GM18511 (cell line): ENCODE measurements at regions not wholly inside any gene's neighbourhood (a gene's known extent, or its start where the extent isn't known, plus 50 kb on each side); places are given as distances from the start of the nearest gene placed in this dataset.
"Not testable (repeated sequence)": the region's sequence is repeated elsewhere in the genome, so short reads cannot be mapped to it uniquely, and the experiment has no call there.

ENCODE experiments used
- ATAC-seq: cut with Tn5 transposase; IDR thresholded peaks from one replicate; pipeline ENCODE4 v1.9.1; 2021; ENCODE audit warnings: mild to moderate bottlenecking, moderate library complexity; ENCODE audit not compliant: unreplicated experiment

DNA sequence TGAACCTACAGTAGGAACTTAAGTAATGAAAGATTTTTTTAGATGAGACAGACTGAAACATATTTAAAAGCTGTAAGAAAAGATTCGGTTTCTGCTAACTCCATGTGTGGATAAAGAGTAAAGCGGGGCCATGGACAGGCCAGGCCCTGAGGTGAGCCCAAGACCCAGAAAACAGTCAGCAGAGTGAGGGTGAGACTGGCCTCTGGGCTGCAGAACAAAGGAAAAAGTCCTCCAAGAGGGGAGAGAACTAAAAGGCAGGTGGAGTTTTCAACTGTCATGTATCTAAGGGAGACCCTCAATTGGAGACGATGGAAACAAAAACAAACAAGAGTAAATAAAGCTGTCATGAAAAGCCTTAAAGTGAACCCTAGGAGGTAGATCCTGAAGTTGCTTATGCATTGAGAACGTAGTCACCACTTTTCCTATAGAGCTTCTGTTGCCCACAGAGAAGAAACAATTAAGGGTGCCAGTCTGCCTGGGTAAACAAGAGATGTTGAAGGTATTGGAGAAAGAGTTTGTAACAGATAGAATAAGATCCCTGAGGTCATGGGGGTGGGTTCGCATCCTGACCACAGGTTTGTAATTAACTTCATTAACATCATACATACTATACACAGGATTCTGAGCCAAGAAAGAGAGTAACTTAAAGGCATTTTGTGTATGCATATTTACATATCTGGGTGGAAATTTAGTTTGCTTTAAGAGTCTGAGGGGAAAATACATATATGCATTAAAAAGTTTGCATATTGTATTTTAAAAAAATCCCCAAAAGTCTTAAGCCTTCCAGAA lies 268.7 kb upstream of the PDE3A start:
- no peak for ATAC-seq

DNA sequence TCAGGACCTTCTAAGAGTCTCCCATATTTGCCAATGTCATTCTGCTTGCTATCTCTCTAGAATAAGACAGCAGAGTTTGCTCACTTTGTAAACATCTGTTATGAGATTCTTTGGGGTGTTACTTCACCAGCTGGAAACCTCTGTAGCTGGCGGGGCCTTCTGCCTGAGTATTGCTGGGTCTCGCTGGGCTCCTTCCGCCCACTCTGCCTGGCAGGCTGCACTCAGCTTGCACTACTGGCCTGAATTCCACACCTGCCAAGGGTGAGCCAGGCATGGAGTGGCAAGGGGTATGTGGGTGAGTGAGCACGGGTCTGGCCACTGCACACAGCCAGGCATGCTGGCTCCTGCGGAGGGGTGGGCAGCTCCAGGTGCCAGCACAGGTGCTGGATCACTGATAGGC lies 267.3 kb upstream of the PDE3A start:
- ATAC-seq, result no peak

DNA sequence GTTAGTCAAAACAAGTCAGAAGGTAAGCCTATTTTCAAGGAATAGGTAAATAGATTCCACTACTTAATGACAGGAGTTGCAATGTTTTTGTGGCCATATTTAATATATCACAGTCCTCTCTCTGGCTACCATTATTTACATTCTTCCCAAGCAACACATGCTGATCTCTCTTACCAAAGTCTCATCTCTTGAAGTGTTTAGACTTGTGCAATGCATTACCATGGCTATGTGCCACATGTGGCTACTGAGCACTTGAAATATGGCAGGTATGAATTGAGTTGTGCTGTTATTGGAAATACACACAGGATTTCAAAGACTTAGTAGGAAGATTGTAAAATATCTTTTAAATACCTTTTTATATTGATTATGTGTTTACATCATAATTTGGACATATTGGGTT lies 262.4 kb upstream of the PDE3A start:
- ATAC-seq, result no peak

DNA sequence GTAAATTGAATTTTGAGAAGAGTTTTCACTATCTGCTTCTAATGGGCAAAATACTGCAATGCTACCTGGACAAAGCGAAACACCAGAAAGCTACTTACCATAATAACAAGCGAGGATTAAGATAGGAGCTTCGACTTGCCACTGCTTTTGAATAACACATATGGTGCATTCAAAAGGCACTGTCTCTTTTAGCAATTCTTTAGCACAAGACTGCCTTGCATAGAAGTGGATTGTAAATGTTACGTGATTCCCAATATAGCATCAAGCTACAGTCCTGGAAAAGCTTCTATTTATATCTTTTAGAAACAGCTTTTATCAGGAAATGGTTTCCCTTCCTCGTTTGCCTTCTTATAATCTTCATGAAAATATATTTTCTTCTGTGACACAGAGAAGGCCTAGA lies 258.7 kb upstream of the PDE3A start:
- ATAC-seq, result no peak

DNA sequence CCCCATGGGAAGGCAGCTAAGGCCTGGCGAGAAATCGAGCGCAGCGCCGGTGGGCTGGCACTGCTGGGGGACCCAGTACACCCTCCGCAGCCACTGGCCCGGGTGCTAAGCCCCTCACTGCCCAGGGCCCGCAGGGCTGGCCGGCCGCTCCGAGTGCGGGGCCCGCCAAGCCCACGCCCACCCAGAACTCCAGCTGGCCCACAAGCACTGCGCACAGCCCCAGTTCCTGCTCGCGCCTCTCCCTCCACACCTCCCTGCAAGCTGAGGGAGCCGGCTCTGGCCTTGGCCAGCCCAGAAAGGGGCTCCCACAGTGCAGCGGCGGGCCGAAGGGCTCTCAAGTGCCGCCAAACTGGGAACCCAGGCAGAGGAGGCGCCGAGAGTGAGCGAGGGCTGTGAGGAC lies 253.0 kb upstream of the PDE3A start:
- not testable (repeated sequence) for ATAC-seq

DNA sequence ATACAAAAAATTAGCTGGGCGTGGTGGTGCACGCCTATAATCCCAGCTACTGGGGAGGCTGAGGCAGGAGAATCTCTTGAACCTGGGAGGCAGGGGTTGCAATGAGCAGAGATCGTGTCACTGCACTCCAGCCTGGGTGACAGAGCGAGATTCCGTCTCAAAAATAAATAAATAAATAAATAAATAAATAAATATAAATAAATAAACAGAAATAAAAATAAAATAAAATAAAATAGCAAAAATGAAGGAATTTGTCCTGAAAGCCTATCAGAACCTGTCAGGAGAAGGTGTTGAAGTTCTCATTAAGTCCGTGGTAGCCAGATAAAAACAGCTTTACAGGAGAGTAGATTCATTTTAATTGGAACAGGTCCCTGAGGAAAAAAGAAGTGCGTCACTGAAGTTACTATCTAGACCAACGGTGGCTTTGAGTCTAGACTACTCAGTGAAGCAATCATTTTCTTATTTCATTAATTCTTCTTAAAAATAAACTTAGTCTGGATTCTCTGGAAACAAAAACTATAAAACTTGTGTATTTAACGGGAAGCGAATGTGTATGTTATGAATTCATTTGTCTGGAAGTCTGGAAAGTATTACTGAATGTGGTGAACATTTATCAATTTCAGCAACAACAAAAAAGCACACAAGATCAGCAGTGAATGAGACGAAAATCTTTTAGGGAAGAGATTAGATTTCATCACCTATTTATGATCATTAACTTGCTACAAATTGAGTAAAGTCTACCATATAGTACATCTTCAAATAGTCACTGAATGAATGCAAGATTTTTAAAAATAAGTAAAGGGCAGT lies 248.5 kb upstream of the PDE3A start:
- ATAC-seq, result no peak

DNA sequence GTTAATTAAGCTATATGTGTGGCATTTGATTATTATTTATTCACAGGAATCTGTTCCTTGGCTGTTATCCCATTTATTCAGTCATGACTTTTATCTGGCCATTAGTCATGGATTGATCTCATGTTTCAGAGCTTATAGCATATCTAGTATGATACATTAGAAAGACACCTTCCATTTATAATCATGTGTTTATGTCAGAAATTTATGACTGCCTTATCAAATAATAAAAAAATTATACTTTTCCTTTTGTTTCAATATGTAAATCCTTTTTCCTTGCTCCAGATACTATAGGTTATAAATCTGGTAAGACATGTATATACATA lies 248.0 kb upstream of the PDE3A start:
- no peak for ATAC-seq

DNA sequence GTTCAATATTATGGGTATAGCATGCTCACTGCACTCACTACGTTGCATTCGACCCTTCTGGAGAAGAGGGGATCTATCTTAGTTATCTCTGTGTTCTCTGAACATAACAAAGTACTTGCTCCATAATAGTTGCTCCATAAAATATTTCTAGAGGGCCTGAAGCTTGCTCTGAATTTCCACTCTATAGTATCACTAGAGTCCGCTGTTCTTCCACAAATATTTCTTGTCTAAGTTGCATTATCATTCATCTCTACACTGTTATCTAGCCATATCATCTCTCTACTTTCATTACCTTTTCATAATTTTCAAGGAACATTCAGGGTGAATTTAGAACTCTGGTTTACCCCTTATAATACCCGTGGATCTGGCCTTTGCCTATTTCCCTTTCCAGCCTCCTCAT lies 246.1 kb upstream of the PDE3A start:
- no peak for ATAC-seq

DNA sequence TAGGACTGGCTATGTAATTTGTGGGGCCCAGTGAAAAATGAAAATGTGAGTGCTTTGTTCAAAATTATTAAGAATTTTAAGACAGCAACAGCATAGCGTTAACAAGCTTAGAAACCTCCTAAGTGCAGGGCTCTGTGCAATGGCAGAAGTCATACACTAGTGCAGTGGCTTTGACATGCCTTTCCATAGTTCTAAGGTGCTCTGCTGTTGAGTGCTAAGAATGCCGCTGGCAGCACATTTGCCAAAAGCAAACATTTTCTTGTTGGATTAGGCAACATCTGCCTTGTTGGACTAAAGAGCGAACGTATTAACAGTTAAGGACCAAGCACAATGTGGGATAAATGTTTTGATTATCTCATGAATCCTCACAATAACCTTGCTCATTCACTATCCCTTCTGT lies 244.9 kb upstream of the PDE3A start:
- ATAC-seq, result no peak

DNA sequence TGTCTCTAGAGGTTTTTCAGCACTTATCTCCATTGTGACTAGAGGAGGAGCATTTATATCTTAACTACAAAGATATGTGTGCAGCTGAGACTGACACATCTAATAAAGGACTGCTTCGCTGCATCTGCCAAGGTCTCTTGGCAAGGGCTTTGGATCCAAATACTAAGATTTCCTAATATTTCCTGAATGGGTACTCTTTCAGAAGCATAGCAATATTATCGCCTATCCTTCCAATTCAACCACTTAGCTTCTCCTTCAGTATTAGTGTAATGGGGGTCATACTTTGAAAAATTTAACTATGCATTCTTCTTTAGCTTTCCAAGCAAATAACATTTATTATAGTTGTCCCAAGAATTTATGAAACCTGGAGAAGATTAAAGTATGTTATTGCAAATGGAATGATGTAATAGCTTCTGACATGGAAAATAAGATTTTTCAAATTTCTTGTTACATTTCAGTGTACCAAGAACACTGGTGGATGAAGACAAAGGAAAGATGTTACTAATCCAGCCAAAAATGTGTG lies 243.0 kb upstream of the PDE3A start:
- ATAC-seq, result no peak

DNA sequence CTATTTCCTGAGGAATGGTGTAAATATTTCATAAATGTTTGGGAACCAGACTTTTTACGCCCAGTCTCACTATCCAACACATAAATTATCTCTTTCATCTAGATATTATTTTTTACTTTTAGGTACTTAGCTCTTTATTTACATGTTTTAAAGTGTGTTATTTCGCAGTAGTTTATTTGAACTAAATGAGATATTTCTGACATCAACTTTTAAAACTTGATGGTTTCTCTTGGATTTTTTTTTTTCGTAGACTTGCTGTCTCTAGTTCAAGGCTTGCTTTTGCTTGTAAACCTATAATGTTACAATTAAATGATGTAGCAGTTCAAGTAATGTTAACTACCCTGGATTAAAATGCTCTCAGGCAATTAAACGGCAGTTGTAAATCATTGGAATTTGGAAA lies 241.7 kb upstream of the PDE3A start:
- ATAC-seq, result no peak

DNA sequence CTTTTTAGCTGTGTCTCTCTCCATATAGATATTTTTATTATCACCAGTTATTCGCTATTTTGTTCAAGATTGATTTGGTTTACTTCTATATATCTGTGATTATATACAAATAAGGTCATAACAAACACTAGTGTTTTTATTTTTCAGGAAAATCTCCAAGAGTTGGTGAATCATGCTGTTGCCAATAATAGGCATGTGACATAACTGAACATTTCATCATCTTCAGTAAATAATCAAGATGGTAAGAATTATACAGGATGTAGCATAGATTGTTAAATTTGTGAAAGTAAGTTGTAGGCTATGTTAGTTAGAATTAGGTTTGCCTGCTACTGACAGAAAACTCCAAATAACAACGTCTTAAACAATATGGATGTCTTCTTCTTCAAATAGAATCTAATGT lies 240.9 kb upstream of the PDE3A start:
- no peak for ATAC-seq

DNA sequence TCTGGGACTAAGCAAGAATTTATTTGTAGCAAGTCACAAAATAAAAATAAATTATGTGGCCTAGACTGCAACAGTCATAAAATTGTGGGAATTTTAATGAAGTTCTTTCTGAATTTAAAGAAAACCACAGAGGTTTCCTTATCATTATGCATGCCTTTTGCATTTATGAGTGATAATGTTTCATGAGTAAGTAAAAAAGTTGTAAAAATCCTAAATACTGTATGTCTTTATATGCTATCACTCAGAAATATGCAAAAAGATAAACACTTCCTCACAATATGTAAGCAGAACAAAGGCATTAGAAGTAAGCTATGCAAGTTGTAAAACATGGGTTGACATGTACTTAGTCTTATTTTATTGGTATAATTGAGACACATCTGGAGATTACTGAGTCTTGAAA lies 239.4 kb upstream of the PDE3A start:
- no peak for ATAC-seq

DNA sequence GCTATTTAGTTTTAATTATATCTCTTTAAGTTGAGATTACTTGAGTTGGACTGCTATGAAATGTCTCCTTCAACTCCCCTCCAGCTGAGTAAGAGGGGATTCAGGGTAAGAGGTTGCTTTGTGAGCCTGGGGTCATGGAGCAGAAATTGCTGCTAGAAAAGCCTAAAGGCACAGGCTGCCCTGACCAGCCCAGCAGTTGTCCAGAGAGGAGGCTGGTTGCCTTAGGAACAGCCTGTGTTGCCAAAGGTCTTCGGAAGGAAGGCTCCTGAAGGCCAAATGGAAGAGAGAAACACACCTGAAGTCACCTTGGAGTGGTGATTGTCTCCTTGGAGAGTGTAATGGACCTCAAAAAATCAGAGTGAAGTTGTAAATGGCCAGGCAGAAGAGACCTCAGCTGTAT lies 235.5 kb upstream of the PDE3A start:
- ATAC-seq, result no peak

DNA sequence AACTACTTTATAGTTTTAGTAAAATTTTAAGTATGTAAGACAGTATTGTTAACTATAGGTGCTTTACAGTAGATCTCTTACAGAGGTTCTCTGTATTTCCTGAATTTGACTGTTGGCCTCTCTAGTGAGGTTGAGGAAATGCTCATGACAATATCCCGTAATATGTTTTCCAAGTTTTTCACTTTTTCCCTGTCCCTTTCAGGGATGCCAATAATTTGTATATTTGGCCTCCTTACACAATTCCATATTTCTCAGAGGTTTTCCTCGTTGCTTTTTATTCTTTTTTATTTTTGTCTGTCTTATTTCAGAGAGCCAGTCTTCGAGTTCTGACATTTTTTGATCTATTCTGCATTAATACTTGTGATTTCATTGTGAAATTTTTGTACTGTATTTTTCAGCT lies 233.7 kb upstream of the PDE3A start:
- ATAC-seq, result no peak

DNA sequence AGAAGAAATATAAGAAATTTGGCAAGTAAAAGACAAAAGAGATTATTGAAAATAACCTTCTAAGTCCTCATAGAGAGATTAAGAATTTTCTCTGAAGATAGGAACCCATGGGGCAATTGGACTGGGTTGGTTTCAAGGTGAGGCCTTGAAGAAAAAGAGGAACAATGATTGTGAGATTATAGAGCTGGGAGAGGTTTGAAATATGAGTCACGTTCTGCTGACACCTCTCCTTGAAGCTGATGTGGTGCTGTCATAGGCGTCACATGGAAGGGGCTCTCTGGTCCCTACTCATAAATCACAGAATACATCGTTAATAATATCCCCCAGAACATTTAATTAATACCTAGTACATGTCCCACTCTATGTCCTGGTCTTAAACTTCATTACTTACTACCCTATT lies 227.6 kb upstream of the PDE3A start:
- ATAC-seq, result no peak

DNA sequence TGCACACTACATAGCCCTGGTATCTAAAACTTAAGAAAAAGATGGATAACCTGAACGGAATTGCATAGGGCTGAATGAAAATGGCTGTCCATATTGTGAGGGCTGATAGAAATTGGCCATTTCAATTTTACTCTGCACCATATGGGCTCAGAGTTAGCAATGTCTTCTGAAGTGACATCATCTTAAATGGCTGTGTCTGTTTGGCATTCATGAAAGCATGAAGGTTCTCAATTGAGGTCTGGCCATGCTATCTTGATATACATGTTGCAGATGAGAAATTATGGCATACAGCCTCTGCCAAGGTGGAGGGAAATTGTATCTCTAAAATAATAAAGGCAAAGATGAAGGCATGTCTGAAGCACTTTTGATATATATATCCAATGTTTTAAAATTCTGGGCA lies 226.0 kb upstream of the PDE3A start:
- no peak for ATAC-seq

DNA sequence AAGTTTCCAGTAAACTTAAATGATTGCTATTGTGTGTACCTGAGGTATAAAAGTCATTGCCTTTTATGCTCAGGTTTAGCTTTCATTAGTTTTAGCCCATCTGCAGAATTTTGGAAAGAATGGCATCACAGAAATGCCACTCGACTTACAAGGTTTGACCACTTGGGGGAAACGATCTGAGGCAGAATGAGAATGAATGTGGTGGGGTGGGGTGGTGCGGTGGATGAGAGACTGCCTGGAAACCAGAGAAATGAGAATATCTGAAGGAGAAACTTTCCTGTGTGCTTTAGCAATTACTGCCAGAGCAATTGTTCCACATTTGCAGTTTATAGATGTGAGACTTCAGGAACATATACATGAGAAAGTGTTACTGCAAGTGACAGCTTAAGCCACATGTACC lies 225.4 kb upstream of the PDE3A start:
- ATAC-seq, result no peak

DNA sequence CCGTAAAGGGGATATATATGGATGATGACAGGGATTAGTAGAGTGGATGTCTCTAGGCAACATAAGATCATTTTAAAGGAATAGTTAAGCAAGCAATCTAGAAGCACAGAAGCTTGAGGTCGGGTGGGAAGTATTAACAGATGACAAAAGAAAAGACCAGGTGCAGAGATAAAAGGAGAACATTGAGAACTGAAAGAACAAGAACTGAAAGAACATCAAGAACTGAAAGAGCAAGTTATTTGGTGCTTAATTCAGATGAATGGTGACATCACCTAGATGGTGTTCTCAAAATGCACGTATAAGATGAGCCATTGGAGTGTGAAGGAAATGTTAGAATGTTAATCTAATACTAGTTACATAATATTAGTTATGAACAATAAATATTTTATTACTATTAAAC lies 224.0 kb upstream of the PDE3A start:
- ATAC-seq, result no peak

DNA sequence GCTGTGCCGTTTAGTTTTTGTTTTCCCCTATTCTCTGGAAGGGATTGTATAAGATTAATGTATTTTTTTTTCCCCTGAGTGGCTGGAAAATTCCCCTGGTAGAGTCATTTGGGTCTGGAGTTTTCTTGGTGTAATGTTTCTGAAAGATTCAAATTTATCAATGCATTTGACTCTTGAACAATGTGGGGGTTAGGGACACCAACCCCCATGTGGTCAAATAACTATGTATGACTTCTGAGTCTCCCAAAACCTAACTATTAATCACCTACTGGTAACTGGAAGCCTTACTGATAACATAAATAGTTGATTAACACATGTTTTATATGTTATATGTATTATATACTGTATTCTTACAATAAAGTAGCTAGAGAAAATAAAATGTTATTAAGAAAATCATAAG lies 220.1 kb upstream of the PDE3A start:
- no peak for ATAC-seq

DNA sequence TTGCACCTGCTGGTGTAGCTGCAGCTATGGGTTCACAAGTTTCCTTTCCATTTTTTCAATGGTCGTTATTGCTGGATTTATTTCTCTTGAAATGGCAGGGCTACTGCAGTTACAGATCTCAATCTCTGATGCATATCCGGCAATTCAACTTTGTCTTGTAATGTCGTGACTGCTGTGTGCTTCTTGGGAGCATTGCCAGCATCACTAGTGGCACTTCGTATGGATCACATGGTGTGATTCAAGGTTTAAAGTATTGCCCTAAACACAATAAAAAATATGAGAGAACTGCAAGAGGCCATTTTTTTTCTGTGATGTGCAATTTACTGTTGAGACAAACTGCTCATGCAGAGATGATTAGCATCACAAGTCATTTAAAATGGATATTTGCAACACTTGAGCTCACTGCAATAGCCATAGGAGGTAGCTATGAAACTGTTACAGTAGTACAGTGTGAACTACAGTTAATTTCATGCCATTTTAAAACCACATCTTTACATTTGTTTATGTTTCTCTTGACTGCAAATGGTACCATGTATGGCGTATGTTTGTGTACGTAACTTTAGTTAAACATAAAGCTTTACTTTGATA lies 217.4 kb upstream of the PDE3A start:
- no peak for ATAC-seq

DNA sequence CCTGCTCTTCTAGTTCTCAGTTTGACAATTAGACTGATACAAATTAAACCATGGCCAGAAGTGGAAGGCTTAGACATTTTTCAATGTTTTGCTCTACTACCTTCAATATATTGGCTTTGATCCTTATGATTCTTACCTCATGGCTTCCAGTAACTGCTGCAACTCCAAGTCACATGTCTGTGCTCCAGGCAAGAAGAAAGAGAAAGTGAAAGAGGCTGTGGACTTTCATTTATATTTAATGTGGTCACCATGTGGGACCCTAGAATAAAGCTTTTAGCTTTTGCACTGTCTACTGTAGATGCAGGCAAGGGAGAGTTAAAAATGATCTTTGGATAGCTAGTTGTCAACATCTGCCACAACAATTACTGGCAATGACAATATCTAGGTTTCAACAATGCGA lies 214.3 kb upstream of the PDE3A start:
- ATAC-seq, result no peak
